GM12873 (cell line): ENCODE measurements at regions not wholly inside any gene's neighbourhood (a gene's known extent, or its start where the extent isn't known, plus 50 kb on each side); places are given as distances from the start of the nearest gene placed in this dataset.

Experiments
- CTCF ChIP-seq: IDR thresholded peaks from 2 replicates; pipeline ENCODE4 v1.5.1; 2012; ENCODE audit warnings: low read depth, mild to moderate bottlenecking, moderate library complexity, low read length, control low read depth; ENCODE audit not compliant: insufficient read depth; ENCODE audit errors: missing control alignments

GRCh38 chr1:166579557-166580501, 259.4 kb upstream of the POGK start:
- TF ChIP-seq CTCF = no peak

GRCh38 chr1:166588741-166589140, 250.5 kb upstream of the POGK start:
- TF ChIP-seq CTCF = no peak

- no peak for TF ChIP-seq CTCF
Measured at GRCh38 chr1:166590161-166590560, 249.1 kb upstream of the POGK start.

- TF ChIP-seq CTCF = no peak
Measured at GRCh38 chr1:166594646-166595045, 244.6 kb upstream of the POGK start.

- TF ChIP-seq CTCF = no peak
Measured at GRCh38 chr1:166597516-166597915, 241.8 kb upstream of the POGK start.

GRCh38 chr1:166600574-166600973, 238.7 kb upstream of the POGK start:
- no peak for TF ChIP-seq CTCF

GRCh38 chr1:166601650-166602278, 237.5 kb upstream of the POGK start:
- TF ChIP-seq CTCF = no peak
